Common myeloid progenitor, CD34-positive (primary cell): ENCODE measurements at regions not wholly inside any gene's neighbourhood (a gene's known extent, or its start where the extent isn't known, plus 50 kb on each side); places are given as distances from the start of the nearest gene placed in this dataset.

ENCODE experiments used
- CTCF ChIA-PET: fragments of 350-600 bp; sonication (Branson Sonifier 250); formaldehyde crosslinking; loops from one replicate; lab custom pipeline; 2021; ENCODE audit warnings: antibody characterized with exemption; lab: Charles Lee
- POLR2A ChIA-PET: fragments of 350-600 bp; sonication (Branson Sonifier 250); formaldehyde crosslinking; loops from one replicate; lab custom pipeline; 2021; ENCODE audit warnings: antibody characterized with exemption; lab: Charles Lee
- DNase-seq, 3 donors: peaks; one replicate each; pipeline versions ENCODE4 v3.0.0 to v3.0.0-alpha.2; 2013
- H3K27ac ChIP-seq, 2 experiments: 1 replicate in 1 of 2; 2 replicates in 1 of 2; pipeline ENCODE4 v1.7.0; 2013; ENCODE audit warnings: inconsistent platforms in 2 of 2, low read length in 2 of 2, mild to moderate bottlenecking in 2 of 2, low read depth in 1 of 2, moderate library complexity in 1 of 2; ENCODE audit not compliant: severe bottlenecking in 2 of 2, insufficient read depth in 1 of 2, poor library complexity in 1 of 2
- H3K27me3 ChIP-seq, 5 experiments: replicated peaks in 2 of 5; 1 replicate in 3 of 5; 2 replicates in 2 of 5; pipeline versions ENCODE4 v1.6.1 to v1.7.0; 2013; ENCODE audit warnings: low read length in 4 of 5, mild to moderate bottlenecking in 2 of 5, moderate library complexity in 2 of 5, inconsistent platforms in 1 of 5; ENCODE audit not compliant: insufficient read depth in 5 of 5, control insufficient read depth in 4 of 5
- H3K36me3 ChIP-seq, 4 experiments: 1 replicate in 2 of 4; 2 replicates in 2 of 4; pipeline versions ENCODE4 v1.6.1 to v1.7.0; 2013; ENCODE audit warnings: low read length in 3 of 4, control low read depth in 1 of 4, mild to moderate bottlenecking in 1 of 4; ENCODE audit not compliant: control insufficient read depth in 4 of 4, insufficient read depth in 4 of 4
- H3K4me1 ChIP-seq, 4 experiments: 1 replicate in 3 of 4; 2 replicates in 1 of 4; pipeline versions ENCODE4 v1.6.1 to v1.7.1; 2013; ENCODE audit warnings: low read length in 3 of 4, mild to moderate bottlenecking in 3 of 4, control low read depth in 1 of 4, inconsistent platforms in 1 of 4, moderate library complexity in 1 of 4; ENCODE audit not compliant: control insufficient read depth in 4 of 4, insufficient read depth in 4 of 4; ENCODE audit errors: control extremely low read depth in 1 of 4
- H3K4me3 ChIP-seq, 7 experiments: 1 replicate in 4 of 7; 2 replicates in 3 of 7; pipeline versions ENCODE4 v1.5.1 to v1.7.0; 2013; ENCODE audit warnings: mild to moderate bottlenecking in 7 of 7, low read length in 6 of 7, moderate library complexity in 6 of 7, inconsistent platforms in 2 of 7, low read depth in 2 of 7, control low read depth in 1 of 7; ENCODE audit not compliant: insufficient read depth in 4 of 7, control insufficient read depth in 1 of 7; ENCODE audit errors: extremely low read depth in 1 of 7
- H3K9me3 ChIP-seq, 5 experiments: 1 replicate in 4 of 5; 2 replicates in 1 of 5; pipeline versions ENCODE4 v1.6.1 to v1.7.1; 2013; ENCODE audit warnings: low read length in 4 of 5, mild to moderate bottlenecking in 2 of 5, inconsistent platforms in 1 of 5, low read depth in 1 of 5, moderate library complexity in 1 of 5; ENCODE audit not compliant: control insufficient read depth in 4 of 5, insufficient read depth in 2 of 5; ENCODE audit errors: control extremely low read depth in 1 of 5
- WGBS: methylation state at CpG from one replicate; pipeline ENCODE4 v1.1.5; 2013; ENCODE audit not compliant: insufficient coverage; 5-methylcytosine and 5-hydroxymethylcytosine counted together

GRCh38 chrX:113906168-113906567 lies 677.7 kb upstream of the HTR2C start:
- CTCF ChIA-PET, result no interaction called here
- DNase-seq, result peak; percentile 30 to 88 (median 79)
- H3K36me3 ChIP-seq, result no peaks in the 10 kb centered on the region
- no peaks in the 10 kb centered on the region for H3K9me3 ChIP-seq
- H3K27ac ChIP-seq, result no peak overlapping the region
- H3K4me1 ChIP-seq, result peaks cover 0 to 13% (median 5%) of the 10 kb centered on the region in 4 experiments
- POLR2A ChIA-PET, result no interaction called here
- no peak overlapping the region for H3K4me3 ChIP-seq
- no peaks in the 10 kb centered on the region for H3K27me3 ChIP-seq

- H3K36me3 ChIP-seq, result no peaks in the 10 kb centered on the region
- ChIA-PET POLR2A (no interaction called here), CTCF (no interaction called here)
- WGBS, result no CpG with 5 or more reads among the region's 5 CpGs
- H3K4me1 ChIP-seq, result no peaks in the 10 kb centered on the region
- H3K27ac ChIP-seq, result no peak overlapping the region
- DNase-seq, result no peak
- peaks cover 0 to 4% (median 0%) of the 10 kb centered on the region in 5 experiments for H3K9me3 ChIP-seq
- H3K4me3 ChIP-seq, result no peak overlapping the region
- H3K27me3 ChIP-seq, result no peaks in the 10 kb centered on the region
Measured at GRCh38 chrX:113892891-113893290, 691.0 kb upstream of the HTR2C start.

GRCh38 chrX:113892401-113892800 lies 691.5 kb upstream of the HTR2C start:
- 89% methylated on average over 1 of the region's 1 CpG for WGBS
- H3K27ac ChIP-seq, result no peak overlapping the region
- H3K27me3 ChIP-seq, result no peaks in the 10 kb centered on the region
- POLR2A ChIA-PET, result no interaction called here
- peaks cover 0 to 4% (median 0%) of the 10 kb centered on the region in 5 experiments for H3K9me3 ChIP-seq
- CTCF ChIA-PET, result no interaction called here
- no peaks in the 10 kb centered on the region for H3K36me3 ChIP-seq
- no peaks in the 10 kb centered on the region for H3K4me1 ChIP-seq
- DNase-seq, result no peak
- H3K4me3 ChIP-seq, result no peak overlapping the region

GRCh38 chrX:113873056-113873455 lies 710.8 kb upstream of the HTR2C start:
- no peak for DNase-seq
- H3K4me1 ChIP-seq, result peaks cover 3 to 8% (median 6%) of the 10 kb centered on the region in 4 experiments
- H3K27ac ChIP-seq, result no peak overlapping the region
- H3K4me3 ChIP-seq, result no peak overlapping the region
- CTCF ChIA-PET, result no interaction called here
- 93% methylated on average over 2 of the region's 3 CpGs for WGBS
- POLR2A ChIA-PET, result no interaction called here
- no peaks in the 10 kb centered on the region for H3K27me3 ChIP-seq
- H3K36me3 ChIP-seq, result no peaks in the 10 kb centered on the region
- H3K9me3 ChIP-seq, result no peaks in the 10 kb centered on the region

- Histone ChIP-seq H3K27me3 (peaks cover 0 to 2% (median 0%) of the 10 kb centered on the region in 5 experiments), H3K4me3 (no peak overlapping the region), H3K4me1 (peaks cover 4 to 9% (median 6%) of the 10 kb centered on the region in 4 experiments), H3K27ac (no peak overlapping the region), H3K36me3 (no peaks in the 10 kb centered on the region), H3K9me3 (no peaks in the 10 kb centered on the region)
- DNase-seq, result peak; percentile 1 to 34 (median 29)
- POLR2A ChIA-PET, result no interaction called here
- CTCF ChIA-PET, result no interaction called here
- no CpG with 5 or more reads among the region's 3 CpGs for WGBS
Measured at GRCh38 chrX:113868711-113869110, 715.2 kb upstream of the HTR2C start.

GRCh38 chrX:113868177-113868576 lies 715.7 kb upstream of the HTR2C start:
- ChIA-PET POLR2A (no interaction called here), CTCF (no interaction called here)
- 11% methylated on average over 4 of the region's 5 CpGs for WGBS
- Histone ChIP-seq H3K27me3 (peaks cover 0 to 2% (median 0%) of the 10 kb centered on the region in 5 experiments), H3K4me1 (peaks cover 4 to 9% (median 6%) of the 10 kb centered on the region in 4 experiments), H3K9me3 (no peaks in the 10 kb centered on the region), H3K4me3 (peak overlapping the region in 1 of 7 experiments; percentile 38), H3K27ac (no peak overlapping the region), H3K36me3 (no peaks in the 10 kb centered on the region)
- peak; percentile 64 to 89 (median 82) for DNase-seq

- no peak for DNase-seq
- Histone ChIP-seq H3K9me3 (no peaks in the 10 kb centered on the region), H3K4me3 (no peak overlapping the region), H3K36me3 (no peaks in the 10 kb centered on the region), H3K27me3 (no peaks in the 10 kb centered on the region), H3K4me1 (no peaks in the 10 kb centered on the region), H3K27ac (no peak overlapping the region)
- CTCF ChIA-PET, result no interaction called here
- POLR2A ChIA-PET, result no interaction called here
Measured at GRCh38 chrX:113849408-113849807, 734.5 kb upstream of the HTR2C start.
